ENCODE measurements at regions not wholly inside any gene's neighbourhood (a gene's known extent, or its start where the extent isn't known, plus 50 kb on each side); places are given as distances from the start of the nearest gene placed in this dataset.

- no peaks in the 10 kb centered on the region for H3K79me2 ChIP-seq (ENCODE audit: control insufficient read depth, insufficient read depth, low read length)
- H3K4me3 ChIP-seq = no peak overlapping the region
- POLR2A ChIA-PET = no interaction called here
- BruUV-seq (replicated peaks) = no TSS peak
- H3K4me2 ChIP-seq (ENCODE audit: control insufficient read depth, insufficient read depth) = no peak overlapping the region
- intact Hi-C loops (cut with micrococcal nuclease; ENCODE audit: unreplicated experiment) = no loop called here
- H3K9me3 ChIP-seq (replicated peaks; ENCODE audit: control insufficient read depth, insufficient read depth, low read length) = no peaks in the 10 kb centered on the region
- SMC1A ChIA-PET (ENCODE audit: uncharacterized antibody, unreplicated experiment) = no interaction called here
- H4K20me1 ChIP-seq (ENCODE audit: control insufficient read depth, insufficient read depth) = no peaks in the 10 kb centered on the region
- CTCF ChIA-PET = no interaction called here
- DNase-seq (ENCODE audit: low read depth, low spot score) (no peak), FAIRE-seq (no peak), ATAC-seq (no peak)
- H3K27me3 ChIP-seq (replicated peaks in 1 of 2; ENCODE audit: control insufficient read depth in 2 of 2, insufficient read depth in 2 of 2, low read length in 1 of 2) = peaks cover 0 to 2% of the 10 kb centered on the region in 2 experiments; a peak in 2 of 4 replicates
- 0% methylated on average over 1 of the region's 1 CpG for WGBS (ENCODE audit: insufficient coverage, insufficient replicate concordance, low lambda C conversion rate, missing lambda C conversion rate)
- no peak overlapping the region for H2AFZ ChIP-seq (ENCODE audit: control insufficient read depth, low read depth, low read length)
- H3K9ac ChIP-seq (ENCODE audit: control insufficient read depth, insufficient read depth, low read length) = no peak overlapping the region
- H3K4me1 ChIP-seq (ENCODE audit: control insufficient read depth, insufficient read depth, low read length) = no peaks in the 10 kb centered on the region
- no peak for TF ChIP-seq POLR2AphosphoS5 (IDR thresholded peaks at IDR 0.05; ENCODE audit: low read length)
- H3K36me3 ChIP-seq (ENCODE audit: control insufficient read depth in 2 of 2, insufficient read depth in 2 of 2, low read length in 1 of 2) = no peaks in the 10 kb centered on the region
- in situ Hi-C loops (cut with MboI) = no loop called here
- RAD21 ChIA-PET (ENCODE audit: unreplicated experiment) = no interaction called here
- H3K27ac ChIP-seq (ENCODE audit: control insufficient read depth, insufficient read depth) = no peak overlapping the region
Observed at GRCh38 chr15:56530157-56530556, 65.2 kb upstream of the MNS1 start.

GRCh38 chr15:56528136-56528535 is 63.2 kb upstream of the MNS1 start:
- Histone ChIP-seq H3K4me1 (ENCODE audit: control insufficient read depth, insufficient read depth, low read length) (no peaks in the 10 kb centered on the region), H3K27ac (ENCODE audit: control insufficient read depth, insufficient read depth) (no peak overlapping the region), H3K27me3 (replicated peaks in 1 of 2; ENCODE audit: control insufficient read depth in 2 of 2, insufficient read depth in 2 of 2, low read length in 1 of 2) (peaks cover 0 to 3% of the 10 kb centered on the region in 2 experiments; a peak in 3 of 4 replicates), H2AFZ (ENCODE audit: control insufficient read depth, low read depth, low read length) (no peak overlapping the region), H3K79me2 (ENCODE audit: control insufficient read depth, insufficient read depth, low read length) (no peaks in the 10 kb centered on the region), H4K20me1 (ENCODE audit: control insufficient read depth, insufficient read depth) (no peaks in the 10 kb centered on the region), H3K4me2 (ENCODE audit: control insufficient read depth, insufficient read depth) (no peak overlapping the region), H3K9me3 (replicated peaks; ENCODE audit: control insufficient read depth, insufficient read depth, low read length) (no peaks in the 10 kb centered on the region), H3K36me3 (ENCODE audit: control insufficient read depth in 2 of 2, insufficient read depth in 2 of 2, low read length in 1 of 2) (no peaks in the 10 kb centered on the region), H3K9ac (ENCODE audit: control insufficient read depth, insufficient read depth, low read length) (no peak overlapping the region), H3K4me3 (no peak overlapping the region)
- DNase-seq (ENCODE audit: low read depth, low spot score) = no peak
- CTCF ChIA-PET = no interaction called here
- in situ Hi-C loops (cut with MboI) (no loop called here), intact Hi-C loops (cut with micrococcal nuclease; ENCODE audit: unreplicated experiment) (no loop called here)
- BruUV-seq (replicated peaks) = no TSS peak
- POLR2A ChIA-PET = no interaction called here
- WGBS (ENCODE audit: insufficient coverage, insufficient replicate concordance, low lambda C conversion rate, missing lambda C conversion rate) = 72% methylated on average over 3 of the region's 3 CpGs
- no peak for FAIRE-seq
- no peak for ATAC-seq
- SMC1A ChIA-PET (ENCODE audit: uncharacterized antibody, unreplicated experiment) = no interaction called here
- RAD21 ChIA-PET (ENCODE audit: unreplicated experiment) = no interaction called here
- TF ChIP-seq ZNF274 (IDR thresholded peaks at IDR 0.05; ENCODE audit: insufficient read depth, insufficient read length) (no peak), RAD21 (IDR thresholded peaks at IDR 0.05; ENCODE audit: insufficient read depth, low read depth, low read length) (no peak), CTCF (IDR thresholded peaks at IDR 0.05 in 2 of 3, conservative IDR thresholded peaks at IDR 0.05 in 1 of 3; ENCODE audit: control insufficient read depth in 2 of 3, extremely low read depth in 1 of 3, insufficient read depth in 1 of 3, low read depth in 3 of 3, low read length in 3 of 3) (no peak), TBL1XR1 (IDR thresholded peaks at IDR 0.05; ENCODE audit: low read depth, low read length) (no peak), RELB (IDR thresholded peaks at IDR 0.05; ENCODE audit: low read depth) (no peak), ATF2 (IDR thresholded peaks at IDR 0.05; ENCODE audit: low read length) (no peak), ESRRA (IDR thresholded peaks at IDR 0.05; ENCODE audit: low read length) (no peak), LARP7 (IDR thresholded peaks at IDR 0.05) (no peak), RBBP5 (conservative IDR thresholded peaks at IDR 0.05) (no peak), HDAC6 (IDR thresholded peaks at IDR 0.05; ENCODE audit: unreplicated experiment) (no peak), BRCA1 (IDR thresholded peaks at IDR 0.05; ENCODE audit: low read depth, low read length) (no peak), POLR2A (IDR thresholded peaks at IDR 0.05; ENCODE audit: low read depth, low read length) (no peak), MTA3 (IDR thresholded peaks at IDR 0.05; ENCODE audit: borderline replicate concordance, low read length) (no peak), MXI1 (IDR thresholded peaks at IDR 0.05; ENCODE audit: low read depth, low read length) (no peak)

Data from GM12878 (cell line).